Neural cell (in vitro differentiated cells): ENCODE measurements at regions not wholly inside any gene's neighbourhood (a gene's known extent, or its start where the extent isn't known, plus 50 kb on each side); places are given as distances from the start of the nearest gene placed in this dataset.

ENCODE experiments used
- H2AFZ ChIP-seq: fragments of 200-600, 300-800 bp; sonication (generic), shearing (Covaris generic); 2 replicates; pipeline ENCODE4 v1.6.0; 2014; ENCODE audit warnings: low read depth, mild to moderate bottlenecking, antibody characterized with exemption, low read length, moderate library complexity
- H3F3A ChIP-seq: fragments of 200-600 bp; shearing (Covaris generic); 2 replicates; pipeline ENCODE4 v1.6.1; 2016; ENCODE audit warnings: mild to moderate bottlenecking, moderate library complexity, mixed read lengths, antibody characterized with exemption, low read length; ENCODE audit not compliant: insufficient read depth, poor library complexity, severe bottlenecking
- H3K27ac ChIP-seq: fragments of 200-600, 300-800 bp; sonication (generic), shearing (Covaris generic); 2 replicates; pipeline ENCODE4 v1.5.1; 2014; ENCODE audit warnings: mild to moderate bottlenecking, low read length, moderate library complexity
- H3K27me3 ChIP-seq: fragments of 300-800, 200-600 bp; sonication (generic), shearing (Covaris generic); 2 replicates; pipeline ENCODE4 v1.6.0; 2014; ENCODE audit warnings: mild to moderate bottlenecking, low read depth, low read length, moderate library complexity; ENCODE audit not compliant: insufficient read depth
- H3K36me3 ChIP-seq: fragments of 300-800, 200-600 bp; sonication (generic), shearing (Covaris generic); 2 replicates; pipeline ENCODE4 v1.5.1; 2014; ENCODE audit warnings: mild to moderate bottlenecking, antibody characterized with exemption, low read length, moderate library complexity; ENCODE audit not compliant: insufficient read depth
- H3K4me2 ChIP-seq: fragments of 300-800, 200-600 bp; sonication (generic), shearing (Covaris generic); 2 replicates; pipeline ENCODE4 v1.6.0; 2014; ENCODE audit warnings: mild to moderate bottlenecking, low read length
- H3K4me3 ChIP-seq: fragments of 300-800, 200-600 bp; sonication (generic), shearing (Covaris generic); 2 replicates; pipeline ENCODE4 v1.5.1; 2014; ENCODE audit warnings: mild to moderate bottlenecking, low read length, moderate library complexity
- H3K79me2 ChIP-seq: fragments of 200-600 bp; shearing (Covaris generic); replicated peaks from 2 replicates; pipeline ENCODE4 v1.6.0; 2014; ENCODE audit warnings: mild to moderate bottlenecking, low read length, moderate library complexity; ENCODE audit not compliant: insufficient read depth
- H3K9ac ChIP-seq: fragments of 300-800, 200-600 bp; sonication (generic), shearing (Covaris generic); 2 replicates; pipeline ENCODE4 v1.6.1; 2016; ENCODE audit warnings: mild to moderate bottlenecking, low read length, mixed read lengths
- H3K9me2 ChIP-seq: fragments of 200-600 bp; shearing (Covaris generic); 2 replicates; pipeline ENCODE4 v1.6.1; 2016; ENCODE audit warnings: mild to moderate bottlenecking, low read length, mixed read lengths; ENCODE audit not compliant: insufficient read depth
- H3K9me3 ChIP-seq: fragments of 200-600, 300-800 bp; sonication (generic), shearing (Covaris generic); 2 replicates; pipeline ENCODE4 v1.6.1; 2016; ENCODE audit warnings: mild to moderate bottlenecking, mixed run types, low read length, moderate library complexity, mixed read lengths
- H4K20me1 ChIP-seq: fragments of 200-600 bp; shearing (Covaris generic); 2 replicates; pipeline ENCODE4 v1.6.1; 2016; ENCODE audit warnings: mild to moderate bottlenecking, mixed run types; ENCODE audit not compliant: insufficient read depth
- CTCF ChIP-seq: fragments of 450-650 bp; IDR thresholded peaks from 2 replicates; pipeline ENCODE4 v1.5.1; 2014; ENCODE audit warnings: antibody characterized with exemption, mild to moderate bottlenecking, moderate library complexity; ENCODE audit not compliant: poor library complexity, severe bottlenecking
- EP300 ChIP-seq: fragments of 450-650 bp; conservative IDR thresholded peaks from 2 replicates; pipeline ENCODE4 v1.6.1; 2014; ENCODE audit warnings: antibody characterized with exemption, mild to moderate bottlenecking, moderate library complexity; ENCODE audit not compliant: poor library complexity, severe bottlenecking
- EZH2 ChIP-seq: fragments of 200-600, 300-800 bp; shearing (Covaris generic), sonication (generic); IDR thresholded peaks from 2 replicates; pipeline ENCODE4 v1.6.1; 2014; ENCODE audit warnings: antibody characterized with exemption, low read length, borderline replicate concordance, mild to moderate bottlenecking; ENCODE audit not compliant: insufficient read depth, poor library complexity, severe bottlenecking
- MXI1 ChIP-seq: fragments of 450-650 bp; conservative IDR thresholded peaks from 2 replicates; pipeline ENCODE4 v1.6.1; 2014; ENCODE audit warnings: antibody characterized with exemption, mild to moderate bottlenecking; ENCODE audit not compliant: poor library complexity, severe bottlenecking
- POLR2AphosphoS5 ChIP-seq: IDR thresholded peaks from 2 replicates; pipeline ENCODE4 v1.6.1; 2012
- RAD21 ChIP-seq: fragments of 450-650 bp; conservative IDR thresholded peaks from 2 replicates; pipeline ENCODE4 v1.6.1; 2014; ENCODE audit warnings: antibody characterized with exemption, mild to moderate bottlenecking, moderate library complexity
- REST ChIP-seq: IDR thresholded peaks from 2 replicates; pipeline ENCODE4 v1.6.1; 2012; ENCODE audit warnings: borderline replicate concordance
- SMC3 ChIP-seq: fragments of 450-650 bp; conservative IDR thresholded peaks from 2 replicates; pipeline ENCODE4 v1.6.1; 2014; ENCODE audit warnings: antibody characterized with exemption, mild to moderate bottlenecking, moderate library complexity; ENCODE audit not compliant: poor library complexity
- TAF1 ChIP-seq: IDR thresholded peaks from 2 replicates; pipeline ENCODE4 v1.6.1; 2012; ENCODE audit warnings: low read depth

- Histone ChIP-seq H3K4me2 (no peak overlapping the region), H3F3A (no peaks in the 10 kb centered on the region), H3K4me3 (no peak overlapping the region), H3K27me3 (no peaks in the 10 kb centered on the region), H2AFZ (no peak overlapping the region), H3K9ac (no peak overlapping the region), H3K9me2 (no peaks in the 10 kb centered on the region), H3K79me2 (no peaks in the 10 kb centered on the region), H4K20me1 (no peaks in the 10 kb centered on the region), H3K27ac (no peak overlapping the region), H3K9me3 (no peaks in the 10 kb centered on the region), H3K36me3 (no peaks in the 10 kb centered on the region)
- TF ChIP-seq REST (no peak), RAD21 (no peak), POLR2AphosphoS5 (no peak), EZH2 (no peak), CTCF (no peak), EP300 (no peak), MXI1 (no peak), SMC3 (no peak), TAF1 (no peak)
Observed at GRCh38 chr5:145678255-145678654, 156.9 kb downstream of the PRELID2 start.

- H4K20me1 ChIP-seq: no peaks in the 10 kb centered on the region
- H3K9me3 ChIP-seq: no peaks in the 10 kb centered on the region
- no peak for TF ChIP-seq CTCF
- TF ChIP-seq RAD21: no peak
- TF ChIP-seq MXI1: no peak
- TF ChIP-seq REST: no peak
- TF ChIP-seq EP300: no peak
- TF ChIP-seq TAF1: no peak
- H3F3A ChIP-seq: no peaks in the 10 kb centered on the region
- no peaks in the 10 kb centered on the region for H3K36me3 ChIP-seq
- no peaks in the 10 kb centered on the region for H3K27me3 ChIP-seq
- no peaks in the 10 kb centered on the region for H3K9me2 ChIP-seq
- no peak overlapping the region for H3K4me2 ChIP-seq
- no peak overlapping the region for H3K27ac ChIP-seq
- no peak overlapping the region for H3K4me3 ChIP-seq
- H2AFZ ChIP-seq: no peak overlapping the region
- H3K79me2 ChIP-seq: no peaks in the 10 kb centered on the region
- H3K9ac ChIP-seq: no peak overlapping the region
Observed at GRCh38 chr5:145673786-145674185, 161.4 kb downstream of the PRELID2 start.
